IMR-90 (cell line): ENCODE measurements at regions not wholly inside any gene's neighbourhood (a gene's known extent, or its start where the extent isn't known, plus 50 kb on each side); places are given as distances from the start of the nearest gene placed in this dataset.

Source experiments
- ATAC-seq: fragments of 200-7000 bp; cut with Tn5 transposase; 2 replicates; pipeline ENCODE4 v1.9.1; 2020; ENCODE audit warnings: low read depth, mild to moderate bottlenecking, moderate library complexity
- BruUV-seq: library from RNA; stranded (reverse); fragments of 400-500 nt; replicated peaks from 2 replicates; lab custom pipeline; 2021; lab: Mats Ljungman, UMichigan
- CTCF ChIA-PET: fragments of 300-600 bp; formaldehyde crosslinking; extraction: SDS; loops from one replicate; lab custom pipeline; 2021; ENCODE audit warnings: antibody characterized with exemption; lab: Yijun Ruan, JAX
- POLR2A ChIA-PET: fragments of 300-600 bp; sonication (Branson Sonifier 250); formaldehyde crosslinking; loops from one replicate; lab custom pipeline; 2022; ENCODE audit warnings: antibody characterized with exemption; ENCODE audit not compliant: unreplicated experiment; lab: Charles Lee
- DNase-seq: peaks from one replicate; pipeline ENCODE4 v3.0.0; 2013
- H2AFZ ChIP-seq: replicated peaks from 2 replicates; pipeline ENCODE3; 2013; ENCODE audit warnings: low read length, mild to moderate bottlenecking; ENCODE audit not compliant: poor library complexity
- H2AK5ac ChIP-seq: 2 replicates; pipeline ENCODE4 v1.6.1; 2013; ENCODE audit warnings: low read depth, low read length, inconsistent platforms
- H2AK9ac ChIP-seq: replicated peaks from 2 replicates; pipeline ENCODE3; 2013; ENCODE audit warnings: mild to moderate bottlenecking, low read depth, low read length, moderate library complexity; ENCODE audit not compliant: poor library complexity
- H2BK120ac ChIP-seq: 2 replicates; pipeline ENCODE4 v1.6.1; 2013; ENCODE audit warnings: low read depth, low read length, inconsistent platforms
- H2BK15ac ChIP-seq: 3 replicates; pipeline ENCODE4 v1.6.1; 2013; ENCODE audit warnings: low read depth, low read length, inconsistent platforms
- H2BK20ac ChIP-seq: 2 replicates; pipeline ENCODE4 v1.6.1; 2013; ENCODE audit warnings: low read depth, mild to moderate bottlenecking, inconsistent platforms, low read length, moderate library complexity
- H2BK5ac ChIP-seq: 2 replicates; pipeline ENCODE4 v1.6.1; 2013; ENCODE audit warnings: mild to moderate bottlenecking, low read depth, low read length, inconsistent platforms; ENCODE audit not compliant: poor library complexity, severe bottlenecking
- H3K14ac ChIP-seq: replicated peaks from 2 replicates; pipeline ENCODE4 v1.6.1; 2013; ENCODE audit warnings: low read depth, low read length, inconsistent platforms
- H3K18ac ChIP-seq: 2 replicates; pipeline ENCODE4 v1.6.1; 2013; ENCODE audit warnings: low read depth, low read length, control low read depth
- H3K23ac ChIP-seq: 2 replicates; pipeline ENCODE4 v1.6.1; 2013; ENCODE audit warnings: low read depth, low read length, inconsistent platforms
- H3K27ac ChIP-seq: 2 replicates; pipeline ENCODE4 v1.5.1; 2013; ENCODE audit warnings: mild to moderate bottlenecking, control low read depth, low read length; ENCODE audit not compliant: insufficient read depth
- H3K27me3 ChIP-seq: 2 replicates; pipeline ENCODE4 v1.6.1; 2013; ENCODE audit warnings: low read length; ENCODE audit not compliant: control insufficient read depth, insufficient read depth
- H3K36me3 ChIP-seq: 2 replicates; pipeline ENCODE4 v1.6.1; 2013; ENCODE audit warnings: low read length, mixed read lengths; ENCODE audit not compliant: control insufficient read depth, insufficient read depth
- H3K4ac ChIP-seq: 2 replicates; pipeline ENCODE4 v1.6.1; 2013; ENCODE audit warnings: low read depth, low read length, inconsistent platforms
- H3K4me1 ChIP-seq: 2 replicates; pipeline ENCODE4 v1.6.1; 2013; ENCODE audit warnings: low read length, mixed read lengths; ENCODE audit not compliant: control insufficient read depth, insufficient read depth
- H3K4me2 ChIP-seq: 2 replicates; pipeline ENCODE4 v1.6.1; 2013; ENCODE audit warnings: low read depth, mild to moderate bottlenecking, control low read depth, low read length, moderate library complexity
- H3K4me3 ChIP-seq: 2 replicates; pipeline ENCODE4 v1.5.1; 2013; ENCODE audit warnings: low read depth, mild to moderate bottlenecking, control low read depth, low read length, moderate library complexity; ENCODE audit not compliant: insufficient read depth
- H3K56ac ChIP-seq: 2 replicates; pipeline ENCODE4 v1.6.1; 2013; ENCODE audit warnings: low read length, inconsistent platforms; ENCODE audit not compliant: insufficient read depth; ENCODE audit errors: extremely low read depth
- H3K79me1 ChIP-seq, 2 experiments: 2 replicates each; pipeline ENCODE4 v1.6.1; 2013; ENCODE audit warnings: low read length in 2 of 2, inconsistent platforms in 1 of 2, low read depth in 1 of 2
- H3K9ac ChIP-seq: 2 replicates; pipeline ENCODE4 v1.6.1; 2013; ENCODE audit warnings: low read depth, low read length, control low read depth
- H3K9me1 ChIP-seq: 2 replicates; pipeline ENCODE4 v1.6.1; 2013; ENCODE audit warnings: low read length, inconsistent platforms; ENCODE audit not compliant: insufficient read depth
- H3K9me3 ChIP-seq: 2 replicates; pipeline ENCODE4 v1.6.1; 2013; ENCODE audit warnings: low read length; ENCODE audit not compliant: control insufficient read depth, insufficient read depth
- H4K20me1 ChIP-seq: 2 replicates; pipeline ENCODE4 v1.6.1; 2013; ENCODE audit warnings: low read length, inconsistent platforms; ENCODE audit not compliant: insufficient read depth
- H4K5ac ChIP-seq: 2 replicates; pipeline ENCODE4 v1.6.1; 2013; ENCODE audit warnings: mild to moderate bottlenecking, low read depth, low read length, control low read depth
- H4K8ac ChIP-seq, 2 experiments: 2 replicates each; pipeline ENCODE4 v1.6.1; 2013; ENCODE audit warnings: low read depth in 2 of 2, low read length in 2 of 2, control low read depth in 1 of 2, inconsistent platforms in 1 of 2
- H4K91ac ChIP-seq: 2 replicates; pipeline ENCODE4 v1.6.1; 2013; ENCODE audit warnings: low read depth, low read length, inconsistent platforms; ENCODE audit not compliant: insufficient read depth
- CHD1 ChIP-seq: IDR thresholded peaks from 2 replicates; pipeline ENCODE4 v1.6.1; 2012; ENCODE audit warnings: low read depth, low read length, improper control_type of control experiment
- CTCF ChIP-seq: conservative IDR thresholded peaks from 2 replicates; pipeline ENCODE4 v1.5.1; 2012; ENCODE audit warnings: mild to moderate bottlenecking, low read depth, low read length, improper control_type of control experiment
- FOS ChIP-seq: fragments of 150-350 bp; IDR thresholded peaks from 2 replicates; pipeline ENCODE4 v1.6.1; 2016; ENCODE audit warnings: low read depth, low read length
- MAZ ChIP-seq: IDR thresholded peaks from 2 replicates; pipeline ENCODE4 v1.6.1; 2012; ENCODE audit warnings: low read depth, mild to moderate bottlenecking, low read length, improper control_type of control experiment, moderate library complexity, borderline replicate concordance
- RAD21 ChIP-seq: IDR thresholded peaks from 2 replicates; pipeline ENCODE4 v1.6.1; 2012; ENCODE audit warnings: low read length, improper control_type of control experiment
- SMC3 ChIP-seq: fragments of 150-350 bp; IDR thresholded peaks from 2 replicates; pipeline ENCODE4 v1.6.1; 2016; ENCODE audit warnings: low read depth, mild to moderate bottlenecking, antibody characterized with exemption, low read length, moderate library complexity
- WGBS, 2 experiments: methylation state at CpG; one replicate each; pipeline versions ENCODE4 v1.1.5 to v1.1.7; 2013; ENCODE audit warnings: missing lambda C conversion rate in 2 of 2; ENCODE audit not compliant: insufficient read length in 1 of 2; ENCODE audit errors: extremely low coverage in 2 of 2; 5-methylcytosine and 5-hydroxymethylcytosine counted together
- dilution Hi-C: fragments of 300-500 bp; cut with HindIII; formaldehyde crosslinking; loops from one replicate; pipeline ENCODE4 v1.14.3; 2018; ENCODE audit warnings: low sequenced_read_pairs; ENCODE audit not compliant: unreplicated experiment
- in situ Hi-C: fragments of 300-500 bp; cut with MboI; formaldehyde crosslinking; loops from 3 replicates; pipeline ENCODE4 v1.14.3; 2019; ENCODE audit warnings: low sequenced_read_pairs, inconsistent platforms, mixed read lengths
- intact Hi-C: fragments of 100-400 bp; cut with micrococcal nuclease; formaldehyde crosslinking; loops from 2 replicates; pipeline ENCODE4 v1.10.0; 2022

- POLR2A ChIA-PET: no interaction called here
- intact Hi-C loops: loop anchor here (10.0 kb wide), 1 partner anchor 456 kb away; no protein-coding TSS in a partner anchor
- DNase-seq: no peak
Measured at GRCh38 chr1:221998781-221999180, 256.9 kb upstream of the DUSP10 start.

More at GRCh38 chr1:221998781-221999180, 256.9 kb upstream of the DUSP10 start:
- BruUV-seq: no TSS peak
- Histone ChIP-seq H2AFZ (no peak overlapping the region), H2AK9ac (no peak overlapping the region), H4K8ac (peak overlapping the region in 1 of 2 experiments; percentile 29; a peak in 1 of 4 replicates), H3K14ac (no peak overlapping the region; the same call in 1 of the 2 replicates), H3K9me1 (peaks cover 18% of the 10 kb centered on the region), H3K56ac (no peak overlapping the region), H2BK15ac (no peak overlapping the region), H3K9me3 (no peaks in the 10 kb centered on the region), H3K79me1 (no peaks in the 10 kb centered on the region), H3K4me3 (no peak overlapping the region), H2BK120ac (no peak overlapping the region), H4K91ac (peak overlapping the region; percentile 53; the same call in 1 of the 2 replicates), H4K20me1 (no peaks in the 10 kb centered on the region), H3K23ac (no peak overlapping the region), H2AK5ac (no peak overlapping the region), H2BK5ac (no peak overlapping the region), H3K4me2 (no peak overlapping the region), H3K4ac (peak overlapping the region; percentile 78; the same call in 1 of the 2 replicates), H3K18ac (no peak overlapping the region), H3K4me1 (peaks cover 18% of the 10 kb centered on the region), H3K27ac (no peak overlapping the region), H4K5ac (no peak overlapping the region), H3K9ac (no peak overlapping the region), H3K27me3 (no peaks in the 10 kb centered on the region), H3K36me3 (no peaks in the 10 kb centered on the region), H2BK20ac (no peak overlapping the region)
- in situ Hi-C loops: loop anchor here (10.0 kb wide), 2 partner anchors 254 to 456 kb away; partner anchors contain the start of gene DUSP10
- TF ChIP-seq RAD21: no peak
- no peak for TF ChIP-seq FOS
- no peak for TF ChIP-seq MAZ
- no peak for TF ChIP-seq CTCF
- TF ChIP-seq CHD1: no peak
- TF ChIP-seq SMC3: no peak
- 88% methylated on average over 2 of the region's 6 CpGs; no CpG with 5 or more reads in 1 of the 2 experiments for WGBS, 2 experiments
- CTCF ChIA-PET: no interaction called here
- dilution Hi-C loops: no loop called here
- no peak for ATAC-seq
